SK-N-MC (cell line): ENCODE measurements at regions not wholly inside any gene's neighbourhood (a gene's known extent, or its start where the extent isn't known, plus 50 kb on each side); places are given as distances from the start of the nearest gene placed in this dataset.

Source experiments
- EZH2 ChIP-seq: fragments of 200-600 bp; sonication (generic); IDR thresholded peaks from one replicate; pipeline ENCODE4 v1.6.1; 2017; ENCODE audit warnings: antibody characterized with exemption
- FOXP2 ChIP-seq: optimal IDR thresholded peaks from 2 replicates; pipeline ENCODE3; 2011; ENCODE audit warnings: mild to moderate bottlenecking, moderate library complexity; ENCODE audit not compliant: insufficient read depth; ENCODE audit errors: extremely low read length, control extremely low read depth

- TF ChIP-seq FOXP2 (no peak), EZH2 (no peak)
Measured at GRCh38 chr4:95610061-95610569, 61.3 kb upstream of the UNC5C start.
